HG02852 (cell line): ENCODE measurements at regions not wholly inside any gene's neighbourhood (a gene's known extent, or its start where the extent isn't known, plus 50 kb on each side); places are given as distances from the start of the nearest gene placed in this dataset.

Experiments
- ATAC-seq: cut with Tn5 transposase; IDR thresholded peaks from one replicate; pipeline ENCODE4 v1.9.1; 2021; ENCODE audit warnings: mild to moderate bottlenecking, moderate library complexity; ENCODE audit not compliant: unreplicated experiment

DNA sequence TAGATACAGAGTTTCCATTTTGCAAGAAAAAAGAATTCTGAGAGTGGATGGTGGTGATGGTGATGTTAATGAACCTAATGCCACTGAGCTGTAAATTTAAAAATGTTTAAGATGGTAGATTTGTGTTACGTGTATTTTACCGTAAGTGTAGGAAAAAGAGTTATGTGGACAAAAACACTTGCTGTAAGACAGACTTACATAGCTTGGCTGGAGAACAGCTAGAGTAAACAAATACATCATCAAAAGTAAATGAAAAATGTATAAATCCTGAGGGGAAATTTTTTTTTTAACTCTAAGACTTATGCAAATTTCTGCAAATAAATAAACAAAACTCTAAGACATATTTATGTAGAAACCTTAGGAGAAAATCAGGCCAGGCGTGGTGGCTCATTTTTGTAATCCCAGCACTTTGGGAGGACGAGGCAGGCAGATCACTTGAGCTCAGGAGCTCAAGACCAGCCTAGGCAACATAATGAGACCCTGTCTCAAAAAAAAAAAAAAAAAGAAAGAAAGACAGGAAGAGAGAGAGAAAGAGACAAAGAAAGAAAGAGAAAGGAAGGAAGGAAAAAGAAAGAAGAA is 66.2 kb upstream of the CDK13 start:
- ATAC-seq = no peak

DNA sequence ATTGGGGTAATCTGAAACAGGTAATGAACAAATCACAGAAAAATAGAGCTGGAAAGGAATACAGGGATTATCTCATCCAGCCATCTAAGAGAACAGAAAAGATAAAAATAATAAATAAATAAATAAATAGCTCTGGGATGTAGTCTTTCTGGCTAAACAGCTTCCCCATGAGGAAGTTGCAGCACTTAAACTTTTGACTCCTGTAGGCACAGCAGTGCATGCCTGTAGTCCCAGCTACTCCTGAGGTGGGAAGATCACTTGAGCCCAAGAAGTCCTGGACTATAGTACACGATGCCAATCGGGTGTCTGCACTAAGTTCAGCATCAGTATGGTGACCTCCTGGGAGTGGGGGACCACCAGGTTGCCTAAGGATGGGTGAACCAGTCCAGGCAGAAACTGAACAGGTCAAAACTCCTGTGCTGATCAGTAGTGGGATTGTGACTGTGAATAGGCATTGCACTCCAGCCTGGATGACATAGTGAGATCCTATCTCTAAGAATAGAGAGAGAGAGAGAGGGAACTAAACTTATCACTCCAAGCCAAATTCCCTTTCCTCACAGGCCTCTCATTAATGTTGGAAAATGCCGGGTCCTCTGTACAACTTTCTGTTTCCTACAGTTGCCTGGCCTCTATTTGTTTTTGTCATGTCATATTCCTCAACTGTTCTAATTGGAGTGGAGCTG is 61.7 kb upstream of the CDK13 start:
- ATAC-seq = no peak

DNA sequence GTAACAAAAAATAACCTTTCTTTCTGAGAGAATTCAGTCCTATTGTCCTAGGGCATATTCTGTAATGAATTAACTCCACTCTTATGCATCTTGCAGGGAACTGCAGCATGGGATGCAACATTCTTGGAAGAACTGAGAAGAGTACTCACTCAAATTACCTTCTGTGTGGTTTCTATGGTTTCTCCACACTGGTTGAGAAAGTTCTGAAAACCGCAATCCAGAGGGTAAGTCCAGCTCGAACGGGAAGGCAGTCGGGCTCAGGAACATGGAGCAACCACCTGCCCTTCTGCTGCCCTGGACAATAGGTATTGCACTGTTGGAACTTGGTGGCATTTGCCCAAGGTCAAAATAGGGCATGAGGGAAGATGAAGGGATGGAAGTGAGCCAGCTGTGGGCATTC is 59.6 kb upstream of the CDK13 start:
- no peak for ATAC-seq

DNA sequence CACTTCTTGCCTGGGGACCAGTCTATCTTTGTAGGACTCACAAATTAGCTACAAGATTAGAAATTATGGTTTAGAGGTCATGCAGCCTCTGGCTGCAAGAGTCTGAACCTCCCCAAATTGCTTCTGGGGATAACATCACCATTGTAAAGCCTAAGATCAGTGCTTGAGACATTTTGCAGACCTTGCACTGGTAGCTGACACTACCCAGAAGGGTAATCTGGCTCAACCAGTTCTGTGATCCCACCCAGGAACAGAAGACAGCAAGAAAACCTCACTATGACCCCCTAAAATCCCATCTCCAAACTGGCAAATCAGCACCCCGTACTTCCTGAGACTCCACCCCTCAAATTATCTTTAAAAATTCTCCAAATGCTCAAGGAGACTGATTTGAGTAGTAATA is 58.2 kb upstream of the CDK13 start:
- no peak for ATAC-seq

DNA sequence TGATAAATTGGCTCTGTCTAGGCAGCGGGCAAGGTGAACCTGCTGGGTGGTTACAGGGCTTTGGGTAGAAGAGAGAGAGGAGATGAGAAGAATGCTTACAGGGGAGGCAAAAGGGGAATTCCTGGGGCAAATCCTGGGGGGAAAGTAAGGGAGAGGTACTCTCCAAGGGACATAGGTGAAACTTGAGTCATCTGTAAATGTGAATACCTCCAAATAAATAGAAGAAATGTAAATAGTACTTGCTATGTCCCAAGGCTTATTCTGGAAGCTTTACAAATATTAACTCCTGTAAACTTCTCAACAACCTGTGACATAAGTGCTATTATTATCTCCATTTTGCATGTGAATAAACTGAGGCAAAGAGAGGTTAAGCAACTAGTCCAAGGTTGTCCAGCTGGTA is 57.7 kb upstream of the CDK13 start:
- ATAC-seq = no peak

DNA sequence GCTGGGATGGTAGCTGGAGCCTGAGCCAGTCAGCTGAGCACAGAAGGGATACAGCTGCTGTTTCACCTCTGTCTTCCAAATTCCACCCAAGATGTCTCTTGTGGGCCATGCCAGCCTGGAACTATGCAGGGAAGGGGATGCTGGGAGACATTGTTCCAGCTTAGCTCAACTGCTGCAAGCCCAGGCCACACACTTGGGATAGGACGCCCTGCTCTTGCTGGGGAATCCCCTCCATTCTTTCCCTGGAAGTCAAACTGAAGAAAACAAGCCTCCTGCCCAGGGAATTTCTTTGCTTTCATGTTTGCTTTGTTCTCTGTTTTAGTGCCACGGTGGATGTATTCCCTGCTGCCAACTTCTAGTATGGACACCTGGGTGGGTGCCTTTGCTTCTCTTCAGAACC is 55.2 kb upstream of the CDK13 start:
- no peak for ATAC-seq

DNA sequence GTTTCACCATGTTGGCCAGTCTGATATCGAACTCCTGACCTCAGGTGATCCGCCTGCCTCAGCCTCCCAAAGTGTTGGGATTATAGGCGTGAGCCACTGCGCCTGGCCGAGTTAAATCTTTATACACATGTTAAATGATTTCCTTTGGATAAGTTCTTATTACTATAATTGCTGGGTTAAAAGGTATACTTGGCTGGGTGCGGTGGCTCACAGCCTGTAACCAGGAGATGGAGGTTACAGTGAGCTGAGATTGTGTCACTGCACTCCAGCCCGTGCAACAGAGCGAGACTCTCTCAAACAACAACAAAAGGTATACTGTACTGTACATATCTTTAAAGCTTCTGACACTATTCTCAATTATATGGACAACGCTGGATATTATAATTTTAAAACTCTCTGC is 53.2 kb upstream of the CDK13 start:
- no peak for ATAC-seq

DNA sequence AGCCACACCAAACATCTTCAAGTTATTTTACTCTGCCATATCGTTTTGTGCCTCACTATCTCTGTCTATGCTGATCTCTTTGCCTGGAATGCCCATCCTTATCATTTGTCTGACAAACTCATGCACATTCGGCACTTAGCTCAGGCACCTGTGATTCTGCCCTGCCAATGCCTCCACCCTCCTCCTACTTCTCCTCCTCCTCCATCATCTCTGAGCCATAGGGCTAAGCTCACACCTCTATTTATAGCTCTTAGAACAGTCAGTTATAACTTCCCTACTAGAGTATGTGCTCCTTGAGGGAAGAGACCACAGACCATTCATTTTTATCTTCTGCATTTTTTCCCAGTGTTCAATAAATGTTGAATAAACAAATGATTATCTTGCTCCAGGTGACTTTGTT is 51.2 kb upstream of the CDK13 start:
- ATAC-seq = no peak
